H1 (cell line): ENCODE measurements at regions not wholly inside any gene's neighbourhood (a gene's known extent, or its start where the extent isn't known, plus 50 kb on each side); places are given as distances from the start of the nearest gene placed in this dataset.

ENCODE experiments used
- CTCF ChIA-PET: fragments of 300-600 bp; sonication (Branson Sonifier 250); formaldehyde crosslinking; loops from one replicate; lab custom pipeline; 2021; ENCODE audit not compliant: partially characterized antibody; lab: Charles Lee
- POLR2A ChIA-PET: fragments of 300-600 bp; sonication (Branson Sonifier 250); formaldehyde crosslinking; loops from one replicate; lab custom pipeline; 2021; ENCODE audit warnings: inconsistent platforms; ENCODE audit not compliant: partially characterized antibody; lab: Charles Lee
- DNase-seq, 2 experiments: peaks; one replicate each; pipeline versions ENCODE4 v3.0.0 to v3.0.0-alpha.2; 2010 to 2022; ENCODE audit warnings: low spot score in 2 of 2, low read depth in 1 of 2, mixed read lengths in 1 of 2
- FAIRE-seq: peaks from 2 replicates; lab custom pipeline; 2011; peaks lifted over from hg19 to GRCh38; lab: Jason Lieb, UNC
- H2AFZ ChIP-seq: 2 replicates; pipeline ENCODE4 v1.8.1; 2012; ENCODE audit warnings: low read length, inconsistent platforms
- H2AK5ac ChIP-seq: 2 replicates; pipeline ENCODE4 v1.6.1; 2013; ENCODE audit warnings: low read depth, low read length
- H2BK120ac ChIP-seq: replicated peaks from 2 replicates; pipeline ENCODE3; 2013; ENCODE audit warnings: low read depth, low read length, inconsistent platforms
- H2BK12ac ChIP-seq: 2 replicates; pipeline ENCODE4 v1.6.1; 2013; ENCODE audit warnings: low read depth, low read length
- H2BK15ac ChIP-seq: 2 replicates; pipeline ENCODE4 v1.6.1; 2013; ENCODE audit warnings: low read length
- H2BK20ac ChIP-seq: 2 replicates; pipeline ENCODE4 v1.6.1; 2013; ENCODE audit warnings: low read length
- H2BK5ac ChIP-seq: 2 replicates; pipeline ENCODE4 v1.6.1; 2013; ENCODE audit warnings: low read depth, low read length
- H3K14ac ChIP-seq: 2 replicates; pipeline ENCODE4 v1.6.1; 2013; ENCODE audit warnings: inconsistent platforms; ENCODE audit not compliant: insufficient read length
- H3K18ac ChIP-seq: 2 replicates; pipeline ENCODE4 v1.6.1; 2013; ENCODE audit warnings: low read length; ENCODE audit errors: extremely low read depth
- H3K23ac ChIP-seq: 2 replicates; pipeline ENCODE4 v1.6.1; 2013; ENCODE audit warnings: inconsistent platforms; ENCODE audit not compliant: insufficient read length
- H3K23me2 ChIP-seq: 2 replicates; pipeline ENCODE4 v1.6.1; 2013; ENCODE audit warnings: low read depth, low read length
- H3K27ac ChIP-seq: 2 replicates; pipeline ENCODE4 v1.6.1; 2011; ENCODE audit warnings: low read depth, low read length, inconsistent platforms
- H3K27me3 ChIP-seq, 4 experiments: replicated peaks in 1 of 4; 1 replicate in 1 of 4; 2 replicates in 3 of 4; pipeline versions ENCODE4 v1.6.1 to v1.8.1; 2011 to 2013; ENCODE audit warnings: low read length in 3 of 4, mild to moderate bottlenecking in 3 of 4, inconsistent platforms in 2 of 4, mixed read lengths in 2 of 4, moderate library complexity in 1 of 4; ENCODE audit not compliant: control insufficient read depth in 3 of 4, insufficient read depth in 3 of 4; ENCODE audit errors: extremely low read depth in 1 of 4
- H3K36me3 ChIP-seq, 4 experiments: 2 replicates each; pipeline versions ENCODE4 v1.6.1 to v1.8.1; 2011 to 2013; ENCODE audit warnings: mild to moderate bottlenecking in 4 of 4, low read length in 3 of 4, moderate library complexity in 2 of 4, control low read depth in 1 of 4, inconsistent platforms in 1 of 4; ENCODE audit not compliant: insufficient read depth in 4 of 4, control insufficient read depth in 2 of 4
- H3K4ac ChIP-seq: replicated peaks from 2 replicates; pipeline ENCODE3; 2013; ENCODE audit warnings: low read length, low read depth, mixed read lengths, inconsistent platforms; ENCODE audit not compliant: insufficient read length
- H3K4me1 ChIP-seq, 4 experiments: replicated peaks in 1 of 4; 1 replicate in 1 of 4; 2 replicates in 3 of 4; pipeline versions ENCODE4 v1.6.1 to v1.8.1; 2011 to 2013; ENCODE audit warnings: low read length in 3 of 4, inconsistent platforms in 2 of 4, mixed read lengths in 1 of 4; ENCODE audit not compliant: insufficient read depth in 4 of 4, control insufficient read depth in 3 of 4
- H3K4me2 ChIP-seq, 2 experiments: 2 replicates each; pipeline versions ENCODE4 v1.6.1 to v1.8.1; 2011 to 2013; ENCODE audit warnings: low read depth in 2 of 2, low read length in 2 of 2, control low read depth in 1 of 2, inconsistent platforms in 1 of 2, mild to moderate bottlenecking in 1 of 2; ENCODE audit not compliant: insufficient read depth in 1 of 2
- H3K4me3 ChIP-seq, 4 experiments: fragments of 200-600, 300-600 bp in 1 of 4; sonication (generic), shearing (Covaris generic), sonication (Bioruptor Twin) in 1 of 4; 2 replicates each; pipeline versions ENCODE4 v1.5.1 to v1.8.1; 2011 to 2016; ENCODE audit warnings: low read length in 4 of 4, low read depth in 3 of 4, control low read depth in 2 of 4, inconsistent platforms in 2 of 4, mild to moderate bottlenecking in 2 of 4, mixed read lengths in 1 of 4, moderate library complexity in 1 of 4; ENCODE audit not compliant: insufficient read depth in 2 of 4; ENCODE audit errors: extremely low read depth in 1 of 4
- H3K56ac ChIP-seq: replicated peaks from 2 replicates; pipeline ENCODE3; 2013; ENCODE audit warnings: low read depth, mild to moderate bottlenecking, mixed read lengths, low read length, inconsistent platforms; ENCODE audit not compliant: insufficient read length
- H3K79me1 ChIP-seq: 2 replicates; pipeline ENCODE4 v1.6.1; 2013; ENCODE audit warnings: low read depth, low read length, control low read depth
- H3K79me2 ChIP-seq, 2 experiments: 2 replicates each; pipeline versions ENCODE4 v1.6.1 to v1.8.1; 2012 to 2013; ENCODE audit warnings: low read length in 2 of 2, mild to moderate bottlenecking in 2 of 2, inconsistent platforms in 1 of 2; ENCODE audit not compliant: insufficient read depth in 2 of 2, control insufficient read depth in 1 of 2
- H3K9ac ChIP-seq, 4 experiments: replicated peaks in 1 of 4; 1 replicate in 1 of 4; 2 replicates in 3 of 4; pipeline versions ENCODE4 v1.6.1 to v1.8.1; 2011 to 2013; ENCODE audit warnings: low read depth in 3 of 4, low read length in 3 of 4, control low read depth in 2 of 4, mild to moderate bottlenecking in 2 of 4, moderate library complexity in 2 of 4, inconsistent platforms in 1 of 4; ENCODE audit errors: extremely low read depth in 1 of 4
- H3K9me3 ChIP-seq, 2 experiments: 2 replicates each; pipeline versions ENCODE4 v1.6.1 to v1.8.1; 2012 to 2013; ENCODE audit warnings: mild to moderate bottlenecking in 2 of 2, moderate library complexity in 2 of 2, control low read depth in 1 of 2, inconsistent platforms in 1 of 2, low read depth in 1 of 2, low read length in 1 of 2, mixed read lengths in 1 of 2; ENCODE audit not compliant: insufficient read depth in 2 of 2
- H4K20me1 ChIP-seq, 2 experiments: replicated peaks in 1 of 2; 2 replicates each; pipeline versions ENCODE3 to v1.8.1; 2011 to 2013; ENCODE audit warnings: inconsistent platforms in 2 of 2, low read length in 2 of 2, mild to moderate bottlenecking in 1 of 2; ENCODE audit not compliant: insufficient read depth in 2 of 2, control insufficient read depth in 1 of 2
- H4K5ac ChIP-seq: 2 replicates; pipeline ENCODE4 v1.6.1; 2013; ENCODE audit warnings: low read length, low read depth, mixed read lengths, inconsistent platforms; ENCODE audit not compliant: insufficient read length
- H4K8ac ChIP-seq: 2 replicates; pipeline ENCODE4 v1.8.0; 2013; ENCODE audit warnings: mild to moderate bottlenecking, moderate library complexity, low read length, inconsistent platforms; ENCODE audit not compliant: insufficient read depth; ENCODE audit errors: extremely low read depth
- H4K91ac ChIP-seq: replicated peaks from 2 replicates; pipeline ENCODE3; 2013; ENCODE audit warnings: low read length, mixed read lengths, inconsistent platforms; ENCODE audit not compliant: insufficient read length
- BCL11A ChIP-seq, 2 experiments: IDR thresholded peaks; one replicate each; pipeline ENCODE4 v1.6.1; 2011; ENCODE audit warnings: low read depth in 2 of 2, low read length in 2 of 2, mild to moderate bottlenecking in 2 of 2
- CBX5 ChIP-seq: fragments of 300-800, 300-1000 bp; sonication (generic); IDR thresholded peaks from 2 replicates; pipeline ENCODE4 v1.7.1; 2016; ENCODE audit warnings: antibody characterized with exemption, low read length, low read depth
- FOSL1 ChIP-seq: IDR thresholded peaks from 2 replicates; pipeline ENCODE4 v1.6.1; 2011; ENCODE audit warnings: mild to moderate bottlenecking, low read depth, low read length, moderate library complexity; ENCODE audit not compliant: insufficient read depth
- KDM1A ChIP-seq: fragments of 200-600, 300-600 bp; sonication (generic); IDR thresholded peaks from 2 replicates; pipeline ENCODE4 v1.7.1; 2016; ENCODE audit warnings: mild to moderate bottlenecking, low read length, borderline replicate concordance
- RAD21 ChIP-seq, 2 experiments: IDR thresholded peaks in 1 of 2; conservative IDR thresholded peaks in 1 of 2; 2 replicates each; pipeline ENCODE4 v1.6.1; 2011; ENCODE audit warnings: low read depth in 2 of 2, low read length in 2 of 2, improper control_type of control experiment in 1 of 2, inconsistent platforms in 1 of 2, mild to moderate bottlenecking in 1 of 2, moderate library complexity in 1 of 2
- TAF1 ChIP-seq: IDR thresholded peaks from 2 replicates; pipeline ENCODE4 v1.6.1; 2011; ENCODE audit warnings: mild to moderate bottlenecking, low read depth, low read length
- WGBS, 2 experiments: shearing (Covaris generic) in 1 of 2; methylation state at CpG; one replicate each; pipeline versions ENCODE4 v1.1.6 to v1.1.7; 2013 to 2015; ENCODE audit warnings: low lambda C conversion rate in 2 of 2, mixed read lengths in 2 of 2, inconsistent platforms in 1 of 2, low coverage in 1 of 2, missing lambda C conversion rate in 1 of 2; ENCODE audit not compliant: insufficient replicate concordance in 2 of 2, insufficient coverage in 1 of 2, insufficient read length in 1 of 2; ENCODE audit errors: extremely low coverage in 1 of 2, missing lambda C conversion rate in 1 of 2; 5-methylcytosine and 5-hydroxymethylcytosine counted together
- TF ChIP-seq, protein P1 (sequence below): IDR thresholded peaks from 2 replicates; pipeline ENCODE4 v1.6.1; 2011; ENCODE audit warnings: low read depth, mild to moderate bottlenecking, low read length; ENCODE audit not compliant: insufficient read depth

DNA sequence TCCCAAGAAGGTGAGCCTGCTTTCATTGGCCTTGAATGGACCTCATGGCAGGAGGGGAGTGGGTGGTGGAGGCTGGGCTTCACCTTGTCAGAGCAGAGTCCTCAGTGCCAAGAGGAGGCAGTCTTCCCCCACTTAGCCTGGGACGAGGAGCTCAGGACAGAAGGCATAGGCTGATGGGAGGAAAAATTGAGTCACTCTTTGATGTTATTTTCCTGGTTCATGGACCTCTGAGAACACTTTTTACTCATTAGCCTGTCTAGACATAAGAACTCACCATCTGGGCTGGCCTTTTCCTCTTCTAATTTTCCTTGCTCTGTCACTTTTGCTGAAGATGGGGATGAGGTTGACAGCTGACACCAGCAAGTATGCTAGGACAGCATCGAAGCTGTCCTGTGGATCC is 225.7 kb upstream of the TNP1 start:
- no peak overlapping the region for H3K4me3 ChIP-seq
- H3K27ac ChIP-seq: no peak overlapping the region
- no peak overlapping the region for H3K9ac ChIP-seq
- H3K27me3 ChIP-seq: no peaks in the 10 kb centered on the region
- H3K79me2 ChIP-seq: no peaks in the 10 kb centered on the region
- no peak overlapping the region for H3K23ac ChIP-seq
- TF ChIP-seq FOSL1 (no peak), KDM1A (no peak), TAF1 (no peak), CBX5 (no peak), BCL11A (IDR thresholded peaks at IDR 0.05; ENCODE audit: low read depth in 2 of 2, low read length in 2 of 2) (no peak), RAD21 (IDR thresholded peaks at IDR 0.05 in 1 of 2, conservative IDR thresholded peaks at IDR 0.05 in 1 of 2; ENCODE audit: low read depth in 2 of 2, low read length in 2 of 2) (peak in 1 of 2 experiments; percentile 14; a peak in 1 of 4 replicates)
- TF ChIP-seq, protein P1, sequence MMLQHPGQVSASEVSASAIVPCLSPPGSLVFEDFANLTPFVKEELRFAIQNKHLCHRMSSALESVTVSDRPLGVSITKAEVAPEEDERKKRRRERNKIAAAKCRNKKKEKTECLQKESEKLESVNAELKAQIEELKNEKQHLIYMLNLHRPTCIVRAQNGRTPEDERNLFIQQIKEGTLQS: no peak
- H3K36me3 ChIP-seq: no peaks in the 10 kb centered on the region
- no peaks in the 10 kb centered on the region for H3K9me3 ChIP-seq
- H2BK120ac ChIP-seq: no peak overlapping the region
- H4K20me1 ChIP-seq: no peaks in the 10 kb centered on the region
- 84% methylated on average over 2 of the region's 2 CpGs; no CpG with 5 or more reads in 1 of the 2 experiments for WGBS, 2 experiments
- no peak overlapping the region for H2AK5ac ChIP-seq
- DNase-seq: no peak
- H4K8ac ChIP-seq: no peak overlapping the region
- H2BK15ac ChIP-seq: no peak overlapping the region; the same call in 1 of the 2 replicates
- H2BK12ac ChIP-seq: no peak overlapping the region
- H3K79me1 ChIP-seq: no peaks in the 10 kb centered on the region
- H4K91ac ChIP-seq: no peak overlapping the region
- ChIA-PET CTCF (interaction anchor here (1.0 to 1.5 kb wide), 3 partner anchors 9 to 57 kb away, joined by 3 to 4 read pairs (median 3); no protein-coding TSS in a partner anchor), POLR2A (no interaction called here)
- H2BK5ac ChIP-seq: no peak overlapping the region
- no peak overlapping the region for H2AFZ ChIP-seq
- no peak overlapping the region for H2BK20ac ChIP-seq
- no peak overlapping the region for H3K14ac ChIP-seq
- no peak overlapping the region for H3K18ac ChIP-seq
- no peak for FAIRE-seq
- no peaks in the 10 kb centered on the region for H3K4me1 ChIP-seq
- no peak overlapping the region for H3K56ac ChIP-seq
- no peaks in the 10 kb centered on the region for H3K23me2 ChIP-seq
- no peak overlapping the region for H3K4ac ChIP-seq
- H4K5ac ChIP-seq: no peak overlapping the region
- H3K4me2 ChIP-seq: no peak overlapping the region
